ENCODE measurements at regions not wholly inside any gene's neighbourhood (a gene's known extent, or its start where the extent isn't known, plus 50 kb on each side); places are given as distances from the start of the nearest gene placed in this dataset.
"Not testable (repeated sequence)": the region's sequence is repeated elsewhere in the genome, so short reads cannot be mapped to it uniquely, and the experiment has no call there.

DNA sequence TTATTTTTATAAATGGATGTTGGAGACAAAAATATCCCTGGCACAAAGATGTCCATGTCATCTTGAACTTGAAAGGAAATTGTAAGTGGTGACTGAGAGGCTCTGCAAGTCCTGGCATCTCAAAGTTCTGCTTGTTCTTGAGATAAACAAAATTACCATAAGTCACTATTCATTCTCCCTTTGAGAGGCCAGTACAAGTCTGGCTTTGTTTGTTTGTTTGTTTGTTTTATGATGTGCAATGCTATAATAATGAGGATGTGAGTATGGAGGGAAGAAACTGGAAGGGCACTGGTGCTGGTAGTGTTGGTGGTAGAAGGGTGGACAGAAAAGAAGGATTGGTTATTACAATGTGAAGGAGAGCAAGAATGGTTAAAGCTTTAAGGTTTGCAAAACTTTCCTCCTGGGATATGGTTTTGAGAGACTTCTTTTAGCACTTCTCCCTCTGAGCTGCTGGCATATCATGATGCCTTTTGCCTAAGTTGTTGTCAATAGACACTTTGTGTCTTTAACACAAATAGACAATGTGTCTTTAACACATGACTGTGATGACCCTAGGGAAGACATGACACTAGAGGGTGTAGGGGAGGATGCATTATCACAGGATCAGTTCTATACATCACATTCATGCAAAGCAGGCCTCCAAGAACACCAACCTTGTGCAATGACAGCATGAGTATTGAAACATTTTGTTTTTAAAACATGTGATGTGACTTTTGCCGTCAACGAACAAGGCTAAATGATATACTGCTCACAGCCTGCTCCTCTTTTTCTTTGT lies 880.5 kb upstream of the GOT2 start:
- DNase-seq = no peak
- in situ Hi-C loops (cut with HindIII; ENCODE audit: low pct_ligation_motif_present, low sequenced_read_pairs) = no loop called here
- H3K36me3 ChIP-seq (replicated peaks) = no peaks in the 10 kb centered on the region
- H3K27me3 ChIP-seq (replicated peaks) = no peaks in the 10 kb centered on the region
- TF ChIP-seq, protein P1, sequence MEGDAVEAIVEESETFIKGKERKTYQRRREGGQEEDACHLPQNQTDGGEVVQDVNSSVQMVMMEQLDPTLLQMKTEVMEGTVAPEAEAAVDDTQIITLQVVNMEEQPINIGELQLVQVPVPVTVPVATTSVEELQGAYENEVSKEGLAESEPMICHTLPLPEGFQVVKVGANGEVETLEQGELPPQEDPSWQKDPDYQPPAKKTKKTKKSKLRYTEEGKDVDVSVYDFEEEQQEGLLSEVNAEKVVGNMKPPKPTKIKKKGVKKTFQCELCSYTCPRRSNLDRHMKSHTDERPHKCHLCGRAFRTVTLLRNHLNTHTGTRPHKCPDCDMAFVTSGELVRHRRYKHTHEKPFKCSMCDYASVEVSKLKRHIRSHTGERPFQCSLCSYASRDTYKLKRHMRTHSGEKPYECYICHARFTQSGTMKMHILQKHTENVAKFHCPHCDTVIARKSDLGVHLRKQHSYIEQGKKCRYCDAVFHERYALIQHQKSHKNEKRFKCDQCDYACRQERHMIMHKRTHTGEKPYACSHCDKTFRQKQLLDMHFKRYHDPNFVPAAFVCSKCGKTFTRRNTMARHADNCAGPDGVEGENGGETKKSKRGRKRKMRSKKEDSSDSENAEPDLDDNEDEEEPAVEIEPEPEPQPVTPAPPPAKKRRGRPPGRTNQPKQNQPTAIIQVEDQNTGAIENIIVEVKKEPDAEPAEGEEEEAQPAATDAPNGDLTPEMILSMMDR (IDR thresholded peaks at IDR 0.05; ENCODE audit: low read depth, low read length, missing control alignments) = no peak
- H3K4me3 ChIP-seq (ENCODE audit: low read depth, low read length) = no peak overlapping the region
- H3K27ac ChIP-seq = no peak overlapping the region

DNA sequence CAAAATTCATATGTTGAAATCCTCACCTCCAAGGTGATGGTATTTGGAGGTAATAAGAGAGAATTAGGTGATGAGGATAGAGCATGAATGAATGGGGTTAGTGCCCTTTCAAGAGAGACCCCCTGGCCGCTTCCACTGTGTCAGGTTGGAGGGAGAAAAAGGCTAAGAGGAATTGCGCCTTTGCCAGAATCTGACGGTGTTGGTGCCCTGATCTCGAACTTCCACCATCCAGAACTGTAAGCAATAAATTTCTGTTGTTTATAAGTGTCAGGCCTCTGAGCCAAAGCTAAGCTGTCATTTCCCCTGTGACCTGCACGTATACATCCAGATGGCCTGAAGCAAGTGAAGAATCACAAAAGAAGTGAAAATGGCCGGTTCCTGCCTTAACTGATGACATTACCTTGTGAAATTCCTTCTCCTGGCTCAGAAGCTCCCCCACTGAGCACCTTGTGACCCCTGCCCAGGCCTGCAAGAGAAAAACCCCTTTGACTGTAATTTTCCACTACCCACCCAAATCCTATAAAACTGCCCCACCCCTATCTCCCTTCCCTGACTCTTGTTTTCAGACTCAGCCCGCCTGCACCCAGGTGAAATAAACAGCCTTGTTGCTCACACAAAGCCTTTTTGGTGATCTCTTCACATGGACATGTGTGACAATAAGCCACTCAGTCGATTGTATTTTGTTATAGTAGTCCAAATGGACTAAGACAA lies 878.9 kb upstream of the GOT2 start:
- H3K27ac ChIP-seq; in situ Hi-C loops (cut with HindIII; ENCODE audit: low pct_ligation_motif_present, low sequenced_read_pairs); H3K4me3 ChIP-seq (ENCODE audit: low read depth, low read length); H3K27me3 ChIP-seq (replicated peaks); H3K36me3 ChIP-seq (replicated peaks); DNase-seq: not testable (repeated sequence)

DNA sequence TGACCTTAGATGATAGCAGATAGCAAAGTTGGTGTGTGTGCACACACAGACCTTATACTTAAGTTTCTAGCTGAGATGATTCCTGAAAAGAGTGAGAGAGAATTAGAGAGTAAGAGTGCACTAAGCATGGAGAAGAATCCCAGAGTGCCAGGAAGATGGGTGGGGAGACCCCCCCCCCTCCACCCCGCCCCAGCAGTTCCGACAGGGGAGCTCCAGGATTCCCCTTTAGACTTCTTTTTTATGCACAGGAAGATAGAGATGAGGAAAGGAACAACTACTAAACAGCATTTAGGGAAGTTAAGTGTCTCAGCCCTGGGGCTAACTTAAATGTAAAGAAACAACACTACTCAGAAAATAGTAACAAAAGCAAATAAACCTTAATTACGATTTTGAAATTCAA lies 878.0 kb upstream of the GOT2 start:
- in situ Hi-C loops (cut with HindIII; ENCODE audit: low pct_ligation_motif_present, low sequenced_read_pairs) = no loop called here
- DNase-seq = no peak
- TF ChIP-seq, protein P1 (IDR thresholded peaks at IDR 0.05; ENCODE audit: low read depth, low read length, missing control alignments) = no peak

DNA sequence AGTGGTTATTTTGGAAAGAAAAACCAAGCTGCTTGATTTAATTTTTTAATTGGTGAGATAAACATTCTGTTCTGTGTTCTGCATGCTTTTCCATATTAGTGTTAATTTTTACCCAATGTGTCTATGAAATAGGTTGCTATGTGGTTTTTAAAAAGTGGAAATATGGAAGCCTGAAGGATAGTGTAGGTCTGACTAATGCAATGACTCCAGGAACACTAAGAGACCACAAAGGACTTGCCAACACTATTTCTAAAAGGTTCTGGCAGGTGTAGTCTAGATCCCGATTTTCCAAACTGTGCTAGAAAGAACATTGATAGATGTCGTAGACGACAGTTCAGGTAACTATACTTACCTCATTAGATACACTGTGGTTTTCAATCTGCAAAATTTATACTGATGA lies 877.4 kb upstream of the GOT2 start:
- Histone ChIP-seq H3K27me3 (replicated peaks) (no peaks in the 10 kb centered on the region), H3K27ac (no peak overlapping the region), H3K4me3 (ENCODE audit: low read depth, low read length) (no peak overlapping the region), H3K36me3 (replicated peaks) (no peaks in the 10 kb centered on the region)
- TF ChIP-seq, protein P1 (IDR thresholded peaks at IDR 0.05; ENCODE audit: low read depth, low read length, missing control alignments) = no peak
- DNase-seq = no peak
- in situ Hi-C loops (cut with HindIII; ENCODE audit: low pct_ligation_motif_present, low sequenced_read_pairs) = no loop called here

More for the DNA sequence above, 878.0 kb upstream of the GOT2 start:
- no peak overlapping the region for H3K27ac ChIP-seq
- no peaks in the 10 kb centered on the region for H3K27me3 ChIP-seq (replicated peaks)
- H3K36me3 ChIP-seq (replicated peaks) = no peaks in the 10 kb centered on the region
- H3K4me3 ChIP-seq (ENCODE audit: low read depth, low read length) = no peak overlapping the region

DNA sequence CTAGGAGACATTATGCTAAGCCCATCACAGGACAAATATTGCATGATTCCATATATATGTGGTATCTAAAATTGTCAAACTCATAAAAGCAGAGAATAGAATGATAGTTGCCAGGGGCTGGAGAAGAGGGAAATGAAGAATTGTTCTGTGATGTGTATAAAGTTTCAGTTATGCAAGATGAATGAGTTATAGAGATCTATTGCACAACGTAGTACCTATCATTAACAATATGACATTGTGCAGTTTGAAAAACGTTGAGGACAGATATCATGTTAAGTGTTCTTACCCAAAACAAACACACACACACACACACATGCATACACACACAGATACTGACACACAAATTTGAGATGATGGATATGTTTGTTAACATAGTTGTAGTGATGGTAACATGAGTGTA lies 871.6 kb upstream of the GOT2 start:
- H3K27ac ChIP-seq = no peak overlapping the region
- DNase-seq = no peak
- no peaks in the 10 kb centered on the region for H3K27me3 ChIP-seq (replicated peaks)
- no peaks in the 10 kb centered on the region for H3K36me3 ChIP-seq (replicated peaks)
- in situ Hi-C loops (cut with HindIII; ENCODE audit: low pct_ligation_motif_present, low sequenced_read_pairs) = no loop called here
- TF ChIP-seq, protein P1 (IDR thresholded peaks at IDR 0.05; ENCODE audit: low read depth, low read length, missing control alignments) = no peak
- H3K4me3 ChIP-seq (ENCODE audit: low read depth, low read length) = no peak overlapping the region

DNA sequence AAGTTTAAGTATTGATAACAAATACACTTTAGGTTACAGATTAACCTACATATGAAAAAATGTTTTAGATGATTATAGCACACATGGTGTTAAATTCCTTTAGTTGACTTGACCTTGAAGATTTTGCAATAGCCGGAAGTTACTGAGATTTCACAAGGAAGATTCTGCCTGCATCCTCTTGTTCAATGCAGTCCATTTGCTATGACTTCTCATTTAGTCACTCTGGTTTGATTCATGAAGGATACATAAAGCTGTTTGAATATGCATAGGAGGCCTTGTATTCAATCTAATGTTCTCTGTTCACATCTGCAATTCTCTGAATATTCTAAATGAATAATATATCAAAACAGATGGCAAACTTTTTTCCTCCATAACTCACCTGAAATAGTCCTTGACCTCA lies 870.2 kb upstream of the GOT2 start:
- no peak for DNase-seq
- TF ChIP-seq, protein P1 (IDR thresholded peaks at IDR 0.05; ENCODE audit: low read depth, low read length, missing control alignments) = no peak
- H3K36me3 ChIP-seq (replicated peaks) = no peaks in the 10 kb centered on the region
- H3K27ac ChIP-seq = no peak overlapping the region
- no peaks in the 10 kb centered on the region for H3K27me3 ChIP-seq (replicated peaks)
- no peak overlapping the region for H3K4me3 ChIP-seq (ENCODE audit: low read depth, low read length)
- in situ Hi-C loops (cut with HindIII; ENCODE audit: low pct_ligation_motif_present, low sequenced_read_pairs) = no loop called here
